ENCODE measurements at regions not wholly inside any gene's neighbourhood (a gene's known extent, or its start where the extent isn't known, plus 50 kb on each side); places are given as distances from the start of the nearest gene placed in this dataset.

DNA sequence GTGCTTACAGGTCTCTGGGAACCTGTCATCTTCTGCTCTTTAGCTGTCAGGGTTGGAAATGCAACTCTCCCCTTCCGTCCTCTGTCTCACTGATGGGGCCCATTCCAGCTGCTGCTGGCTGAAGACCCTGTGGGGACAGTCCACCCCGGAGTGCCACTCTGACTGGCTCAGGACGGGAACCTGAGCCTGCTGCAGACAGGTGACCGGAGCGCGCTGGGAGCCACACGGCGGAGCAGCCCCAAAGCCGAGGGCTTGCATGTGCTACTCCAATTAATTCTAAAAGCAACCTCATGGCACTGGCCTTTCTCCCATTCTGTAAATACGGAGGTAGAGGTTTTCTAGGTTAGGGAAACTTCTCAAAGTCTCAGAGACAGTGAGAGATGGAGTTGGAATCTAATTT lies 223.5 kb upstream of the PITRM1 start:
- no peak overlapping the region for H3K4me2 ChIP-seq (ENCODE audit: extremely low read depth, insufficient read depth, low read length)
- H3K36me3 ChIP-seq (ENCODE audit: control insufficient read depth, insufficient read depth, low read length), result no peaks in the 10 kb centered on the region
- no peaks in the 10 kb centered on the region for H3K27me3 ChIP-seq (ENCODE audit: control insufficient read depth, insufficient read depth, low read length)
- no peaks in the 10 kb centered on the region for H3K9me3 ChIP-seq (ENCODE audit: control insufficient read depth, insufficient read depth, low read depth, low read length)
- H3K79me2 ChIP-seq (ENCODE audit: control insufficient read depth, insufficient read depth, low read length), result no peaks in the 10 kb centered on the region
- H2AFZ ChIP-seq (ENCODE audit: low read length), result no peak overlapping the region
- TF ChIP-seq, protein P1, sequence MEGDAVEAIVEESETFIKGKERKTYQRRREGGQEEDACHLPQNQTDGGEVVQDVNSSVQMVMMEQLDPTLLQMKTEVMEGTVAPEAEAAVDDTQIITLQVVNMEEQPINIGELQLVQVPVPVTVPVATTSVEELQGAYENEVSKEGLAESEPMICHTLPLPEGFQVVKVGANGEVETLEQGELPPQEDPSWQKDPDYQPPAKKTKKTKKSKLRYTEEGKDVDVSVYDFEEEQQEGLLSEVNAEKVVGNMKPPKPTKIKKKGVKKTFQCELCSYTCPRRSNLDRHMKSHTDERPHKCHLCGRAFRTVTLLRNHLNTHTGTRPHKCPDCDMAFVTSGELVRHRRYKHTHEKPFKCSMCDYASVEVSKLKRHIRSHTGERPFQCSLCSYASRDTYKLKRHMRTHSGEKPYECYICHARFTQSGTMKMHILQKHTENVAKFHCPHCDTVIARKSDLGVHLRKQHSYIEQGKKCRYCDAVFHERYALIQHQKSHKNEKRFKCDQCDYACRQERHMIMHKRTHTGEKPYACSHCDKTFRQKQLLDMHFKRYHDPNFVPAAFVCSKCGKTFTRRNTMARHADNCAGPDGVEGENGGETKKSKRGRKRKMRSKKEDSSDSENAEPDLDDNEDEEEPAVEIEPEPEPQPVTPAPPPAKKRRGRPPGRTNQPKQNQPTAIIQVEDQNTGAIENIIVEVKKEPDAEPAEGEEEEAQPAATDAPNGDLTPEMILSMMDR (conservative IDR thresholded peaks at IDR 0.05 in 1 of 2, IDR thresholded peaks at IDR 0.05 in 1 of 2; ENCODE audit: low read depth in 1 of 2, low read length in 2 of 2), result no peak
- TF ChIP-seq EZH2 (IDR thresholded peaks at IDR 0.05; ENCODE audit: low read length, missing control alignments), result no peak
- no peak overlapping the region for H3K9ac ChIP-seq (ENCODE audit: insufficient read depth, low read length)
- H3K4me3 ChIP-seq (replicated peaks in 1 of 4; ENCODE audit: control extremely low read depth in 1 of 4, insufficient read depth in 1 of 4, low read depth in 3 of 4, low read length in 4 of 4), result no peak overlapping the region
- H4K20me1 ChIP-seq (ENCODE audit: control insufficient read depth, extremely low read depth, insufficient read depth, low read length), result no peaks in the 10 kb centered on the region
- DNase-seq (ENCODE audit: low read depth in 2 of 2), result no peak
- H3K27ac ChIP-seq (ENCODE audit: insufficient read depth, low read length), result no peak overlapping the region
- peaks cover 5% of the 10 kb centered on the region for H3K4me1 ChIP-seq (ENCODE audit: control insufficient read depth, extremely low read depth, insufficient read depth, low read length)

DNA sequence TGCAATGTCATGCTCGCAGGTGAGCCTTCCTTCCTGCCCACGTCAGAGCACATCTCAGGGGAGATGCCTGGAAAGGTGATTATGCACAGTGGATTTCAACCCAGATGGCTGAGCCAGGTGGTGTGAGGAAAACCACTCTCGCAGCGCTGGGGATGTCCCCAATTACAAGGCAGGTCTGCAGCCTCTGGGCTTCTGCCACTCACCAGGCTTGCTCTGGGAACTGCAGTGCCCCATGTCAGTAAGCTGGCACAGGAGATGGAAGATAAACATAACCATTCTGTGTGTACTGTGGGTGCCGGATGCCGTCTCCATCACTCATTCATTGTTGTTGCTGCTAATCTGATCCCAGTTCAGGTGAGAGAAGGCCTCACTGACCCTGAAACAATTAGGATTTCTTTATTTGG lies 222.9 kb upstream of the PITRM1 start:
- Histone ChIP-seq H2AFZ (ENCODE audit: low read length) (no peak overlapping the region), H3K27me3 (ENCODE audit: control insufficient read depth, insufficient read depth, low read length) (no peaks in the 10 kb centered on the region), H3K9me3 (ENCODE audit: control insufficient read depth, insufficient read depth, low read depth, low read length) (no peaks in the 10 kb centered on the region), H3K27ac (ENCODE audit: insufficient read depth, low read length) (no peak overlapping the region), H3K4me2 (ENCODE audit: extremely low read depth, insufficient read depth, low read length) (no peak overlapping the region), H3K4me3 (replicated peaks in 1 of 4; ENCODE audit: control extremely low read depth in 1 of 4, insufficient read depth in 1 of 4, low read depth in 3 of 4, low read length in 4 of 4) (no peak overlapping the region), H3K4me1 (ENCODE audit: control insufficient read depth, extremely low read depth, insufficient read depth, low read length) (peaks cover 2% of the 10 kb centered on the region), H4K20me1 (ENCODE audit: control insufficient read depth, extremely low read depth, insufficient read depth, low read length) (no peaks in the 10 kb centered on the region), H3K9ac (ENCODE audit: insufficient read depth, low read length) (no peak overlapping the region), H3K79me2 (ENCODE audit: control insufficient read depth, insufficient read depth, low read length) (no peaks in the 10 kb centered on the region), H3K36me3 (ENCODE audit: control insufficient read depth, insufficient read depth, low read length) (no peaks in the 10 kb centered on the region)
- DNase-seq (ENCODE audit: low read depth in 2 of 2), result no peak
- TF ChIP-seq, protein P1 (conservative IDR thresholded peaks at IDR 0.05 in 1 of 2, IDR thresholded peaks at IDR 0.05 in 1 of 2; ENCODE audit: low read depth in 1 of 2, low read length in 2 of 2), result no peak
- no peak for TF ChIP-seq EZH2 (IDR thresholded peaks at IDR 0.05; ENCODE audit: low read length, missing control alignments)

DNA sequence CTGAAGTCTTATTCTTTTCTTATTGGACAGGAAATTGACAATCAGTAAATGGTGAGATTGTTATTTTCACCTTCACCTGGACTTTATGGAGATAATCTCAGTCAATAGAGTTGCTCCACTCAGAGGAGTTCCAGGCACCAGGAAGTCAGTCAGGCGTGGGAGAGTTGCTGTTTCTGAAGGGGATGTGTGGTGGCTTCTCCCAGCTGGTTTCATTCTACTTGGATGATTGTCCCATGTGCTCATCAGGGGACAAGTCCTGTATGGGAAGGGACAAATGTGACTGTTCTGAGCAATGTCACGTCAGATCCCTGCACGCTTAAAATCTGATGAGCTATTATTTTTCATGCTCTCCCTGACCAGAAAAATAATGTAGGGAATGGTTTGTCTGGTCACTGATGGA lies 222.5 kb upstream of the PITRM1 start:
- peaks cover 2% of the 10 kb centered on the region for H3K4me1 ChIP-seq (ENCODE audit: control insufficient read depth, extremely low read depth, insufficient read depth, low read length)
- TF ChIP-seq, protein P1 (conservative IDR thresholded peaks at IDR 0.05 in 1 of 2, IDR thresholded peaks at IDR 0.05 in 1 of 2; ENCODE audit: low read depth in 1 of 2, low read length in 2 of 2), result no peak
- no peak for TF ChIP-seq EZH2 (IDR thresholded peaks at IDR 0.05; ENCODE audit: low read length, missing control alignments)
- H2AFZ ChIP-seq (ENCODE audit: low read length), result no peak overlapping the region
- H3K9ac ChIP-seq (ENCODE audit: insufficient read depth, low read length), result no peak overlapping the region
- no peak overlapping the region for H3K4me3 ChIP-seq (replicated peaks in 1 of 4; ENCODE audit: control extremely low read depth in 1 of 4, insufficient read depth in 1 of 4, low read depth in 3 of 4, low read length in 4 of 4)
- no peaks in the 10 kb centered on the region for H3K79me2 ChIP-seq (ENCODE audit: control insufficient read depth, insufficient read depth, low read length)
- H3K9me3 ChIP-seq (ENCODE audit: control insufficient read depth, insufficient read depth, low read depth, low read length), result no peaks in the 10 kb centered on the region
- H4K20me1 ChIP-seq (ENCODE audit: control insufficient read depth, extremely low read depth, insufficient read depth, low read length), result no peaks in the 10 kb centered on the region
- no peak overlapping the region for H3K27ac ChIP-seq (ENCODE audit: insufficient read depth, low read length)
- H3K36me3 ChIP-seq (ENCODE audit: control insufficient read depth, insufficient read depth, low read length), result no peaks in the 10 kb centered on the region
- H3K27me3 ChIP-seq (ENCODE audit: control insufficient read depth, insufficient read depth, low read length), result no peaks in the 10 kb centered on the region
- no peak for DNase-seq (ENCODE audit: low read depth in 2 of 2)
- H3K4me2 ChIP-seq (ENCODE audit: extremely low read depth, insufficient read depth, low read length), result no peak overlapping the region
